H9 (cell line): ENCODE measurements at regions not wholly inside any gene's neighbourhood (a gene's known extent, or its start where the extent isn't known, plus 50 kb on each side); places are given as distances from the start of the nearest gene placed in this dataset.

Source experiments
- DNase-seq: peaks from one replicate; pipeline ENCODE4 v3.0.0-alpha.2; 2017
- H2AFZ ChIP-seq: one replicate; pipeline ENCODE4 v1.6.1; 2013; ENCODE audit warnings: mild to moderate bottlenecking, low read length, control low read depth, moderate library complexity
- H2AK5ac ChIP-seq: 2 replicates; pipeline ENCODE4 v1.6.1; 2013; ENCODE audit warnings: low read length, control low read depth, mixed read lengths; ENCODE audit not compliant: insufficient read length
- H2BK120ac ChIP-seq: one replicate; pipeline ENCODE4 v1.6.1; 2013; ENCODE audit warnings: low read depth, mild to moderate bottlenecking, low read length, control low read depth, inconsistent platforms; ENCODE audit not compliant: poor library complexity, severe bottlenecking
- H2BK12ac ChIP-seq: 2 replicates; pipeline ENCODE4 v1.6.1; 2013; ENCODE audit warnings: low read length, control low read depth, mixed read lengths, low read depth; ENCODE audit not compliant: insufficient read length
- H2BK15ac ChIP-seq: 2 replicates; pipeline ENCODE4 v1.6.1; 2013; ENCODE audit warnings: low read depth, low read length, control low read depth
- H2BK20ac ChIP-seq: one replicate; pipeline ENCODE4 v1.6.1; 2013; ENCODE audit warnings: low read depth, mild to moderate bottlenecking, low read length, control low read depth, inconsistent platforms; ENCODE audit not compliant: poor library complexity, severe bottlenecking
- H2BK5ac ChIP-seq: 2 replicates; pipeline ENCODE4 v1.6.1; 2013; ENCODE audit warnings: low read length, control low read depth, mixed read lengths; ENCODE audit not compliant: insufficient read length
- H3K14ac ChIP-seq: 2 replicates; pipeline ENCODE4 v1.6.1; 2013; ENCODE audit warnings: low read length, control low read depth; ENCODE audit not compliant: insufficient read depth
- H3K18ac ChIP-seq: 2 replicates; pipeline ENCODE4 v1.6.1; 2013; ENCODE audit warnings: low read depth, mild to moderate bottlenecking, mixed read lengths, low read length, control low read depth; ENCODE audit not compliant: insufficient read length
- H3K23ac ChIP-seq: 2 replicates; pipeline ENCODE4 v1.6.1; 2013; ENCODE audit warnings: low read length, control low read depth, mixed read lengths, low read depth; ENCODE audit not compliant: insufficient read length
- H3K23me2 ChIP-seq: 2 replicates; pipeline ENCODE4 v1.6.1; 2013; ENCODE audit warnings: low read depth, mild to moderate bottlenecking, mixed read lengths, low read length, control low read depth; ENCODE audit not compliant: insufficient read length, poor library complexity, severe bottlenecking
- H3K27ac ChIP-seq: 2 replicates; pipeline ENCODE4 v1.5.1; 2013; ENCODE audit warnings: low read length, control low read depth, mixed read lengths, low read depth; ENCODE audit not compliant: insufficient read length
- H3K27me3 ChIP-seq: 2 replicates; pipeline ENCODE4 v1.6.1; 2013; ENCODE audit warnings: low read length, control low read depth, inconsistent platforms; ENCODE audit not compliant: insufficient read depth
- H3K4ac ChIP-seq: 2 replicates; pipeline ENCODE4 v1.6.1; 2013; ENCODE audit warnings: low read depth, mild to moderate bottlenecking, control low read depth, inconsistent platforms, low read length, moderate library complexity
- H3K4me1 ChIP-seq: 2 replicates; pipeline ENCODE4 v1.6.1; 2013; ENCODE audit warnings: low read length, control low read depth, inconsistent platforms; ENCODE audit not compliant: insufficient read depth
- H3K4me2 ChIP-seq: 2 replicates; pipeline ENCODE4 v1.6.1; 2013; ENCODE audit warnings: low read length, control low read depth, mixed read lengths; ENCODE audit not compliant: insufficient read length, insufficient read depth
- H3K56ac ChIP-seq: 2 replicates; pipeline ENCODE4 v1.6.1; 2013; ENCODE audit warnings: low read depth, mild to moderate bottlenecking, mixed read lengths, low read length, control low read depth; ENCODE audit not compliant: insufficient read length
- H3K79me1 ChIP-seq: 2 replicates; pipeline ENCODE4 v1.6.1; 2013; ENCODE audit warnings: low read depth, mild to moderate bottlenecking, moderate library complexity, low read length, control low read depth, inconsistent platforms; ENCODE audit not compliant: insufficient read depth, poor library complexity, severe bottlenecking
- H3K79me2 ChIP-seq: 2 replicates; pipeline ENCODE4 v1.6.1; 2013; ENCODE audit warnings: low read length, control low read depth, inconsistent platforms; ENCODE audit not compliant: insufficient read depth
- H3K9ac ChIP-seq: 2 replicates; pipeline ENCODE4 v1.6.1; 2013; ENCODE audit warnings: low read length, control low read depth, mixed read lengths; ENCODE audit not compliant: insufficient read length; ENCODE audit errors: extremely low read depth
- H3K9me3 ChIP-seq: one replicate; pipeline ENCODE4 v1.6.1; 2013; ENCODE audit warnings: low read depth, low read length, inconsistent platforms; ENCODE audit not compliant: control insufficient read depth
- H3T11ph ChIP-seq: one replicate; pipeline ENCODE4 v1.6.1; 2013; ENCODE audit warnings: mild to moderate bottlenecking, low read length, control low read depth, inconsistent platforms
- H4K20me1 ChIP-seq: one replicate; pipeline ENCODE4 v1.6.1; 2013; ENCODE audit not compliant: control insufficient read depth, insufficient read length, insufficient read depth
- H4K5ac ChIP-seq: 2 replicates; pipeline ENCODE4 v1.6.1; 2013; ENCODE audit warnings: low read depth, mild to moderate bottlenecking, mixed read lengths, low read length, control low read depth; ENCODE audit not compliant: insufficient read length
- H4K8ac ChIP-seq: replicated peaks from 2 replicates; pipeline ENCODE4 v1.6.1; 2013; ENCODE audit warnings: low read length, control low read depth, mixed read lengths, low read depth; ENCODE audit not compliant: insufficient read length
- H4K91ac ChIP-seq: 2 replicates; pipeline ENCODE4 v1.6.1; 2013; ENCODE audit warnings: low read depth, mild to moderate bottlenecking, moderate library complexity, mixed read lengths, low read length, control low read depth; ENCODE audit not compliant: insufficient read length
- H3K27ac Mint-ChIP-seq, 3 experiments: 2 replicates in 2 of 3; 3 replicates in 1 of 3; pipeline ENCODE4 v1.8.0; 2020 to 2021; ENCODE audit warnings: mixed read lengths in 3 of 3, mild to moderate bottlenecking in 1 of 3, moderate library complexity in 1 of 3
- H3K27me3 Mint-ChIP-seq: 2 replicates; pipeline ENCODE4 v1.8.0; 2021; ENCODE audit warnings: low read depth, mild to moderate bottlenecking, moderate library complexity, mixed read lengths
- H3K36me3 Mint-ChIP-seq, 3 experiments: 2 replicates in 2 of 3; 3 replicates in 1 of 3; pipeline ENCODE4 v1.8.0; 2020 to 2021; ENCODE audit warnings: low read depth in 3 of 3, mixed read lengths in 3 of 3; ENCODE audit not compliant: insufficient read depth in 1 of 3
- H3K4me1 Mint-ChIP-seq, 2 experiments: 2 replicates each; pipeline ENCODE4 v1.8.0; 2020; ENCODE audit warnings: mixed read lengths in 2 of 2
- H3K4me3 Mint-ChIP-seq, 2 experiments: 2 replicates in 1 of 2; 3 replicates in 1 of 2; pipeline ENCODE4 v1.8.0; 2020 to 2021; ENCODE audit warnings: mild to moderate bottlenecking in 2 of 2, mixed read lengths in 2 of 2, moderate library complexity in 1 of 2
- H3K9me3 Mint-ChIP-seq, 2 experiments: 2 replicates in 1 of 2; 3 replicates in 1 of 2; pipeline ENCODE4 v1.8.0; 2020; ENCODE audit warnings: mild to moderate bottlenecking in 2 of 2, mixed read lengths in 2 of 2, moderate library complexity in 1 of 2
- WGBS: extraction: QIAGEN DNeasy Blood & Tissue Kit; methylation state at CpG from one replicate; pipeline ENCODE4 v1.1.7; 2013; ENCODE audit warnings: missing lambda C conversion rate, low lambda C conversion rate, mixed read lengths; ENCODE audit not compliant: insufficient read length; ENCODE audit errors: extremely low coverage; 5-methylcytosine and 5-hydroxymethylcytosine counted together
- TF ChIP-seq, protein P1 (sequence below): fragments of 200-600 bp; sonication (generic); conservative IDR thresholded peaks from 3 replicates; pipeline ENCODE4 v1.8.0; 2021; ENCODE audit warnings: antibody characterized with exemption, mild to moderate bottlenecking

- Histone ChIP-seq H3K79me1 (no peaks in the 10 kb centered on the region), H2BK20ac (no peak overlapping the region), H3K9me3 (no peaks in the 10 kb centered on the region), H3K27me3 (no peaks in the 10 kb centered on the region), H3K23me2 (no peaks in the 10 kb centered on the region), H3K9ac (no peak overlapping the region), H3K4ac (no peak overlapping the region), H2BK15ac (no peak overlapping the region), H3K14ac (peak overlapping the region; percentile 34; the same call in 1 of the 2 replicates), H2BK120ac (no peak overlapping the region), H3K4me2 (no peak overlapping the region), H4K5ac (no peak overlapping the region), H2BK5ac (no peak overlapping the region), H3K79me2 (no peaks in the 10 kb centered on the region), H2AFZ (no peak overlapping the region), H3K4me1 (no peaks in the 10 kb centered on the region; the same call in 1 of the 2 replicates), H3T11ph (no peak overlapping the region), H3K56ac (no peak overlapping the region), H4K91ac (no peak overlapping the region), H4K20me1 (no peaks in the 10 kb centered on the region), H2AK5ac (no peak overlapping the region), H3K27ac (no peak overlapping the region), H3K18ac (no peak overlapping the region), H3K23ac (no peak overlapping the region), H4K8ac (no peak overlapping the region), H2BK12ac (no peak overlapping the region)
- Mint-ChIP-seq H3K9me3 (peaks cover 8% of the 10 kb centered on the region in 2 experiments; a peak in 4 of 5 replicates), H3K27me3 (peaks cover 13% of the 10 kb centered on the region), H3K4me3 (no peak overlapping the region), H3K4me1 (peaks cover 35 to 37% of the 10 kb centered on the region in 2 experiments), H3K36me3 (peaks cover 0 to 4% (median 4%) of the 10 kb centered on the region in 3 experiments; a peak in 1 of 7 replicates), H3K27ac (no peak overlapping the region)
- TF ChIP-seq, protein P1, sequence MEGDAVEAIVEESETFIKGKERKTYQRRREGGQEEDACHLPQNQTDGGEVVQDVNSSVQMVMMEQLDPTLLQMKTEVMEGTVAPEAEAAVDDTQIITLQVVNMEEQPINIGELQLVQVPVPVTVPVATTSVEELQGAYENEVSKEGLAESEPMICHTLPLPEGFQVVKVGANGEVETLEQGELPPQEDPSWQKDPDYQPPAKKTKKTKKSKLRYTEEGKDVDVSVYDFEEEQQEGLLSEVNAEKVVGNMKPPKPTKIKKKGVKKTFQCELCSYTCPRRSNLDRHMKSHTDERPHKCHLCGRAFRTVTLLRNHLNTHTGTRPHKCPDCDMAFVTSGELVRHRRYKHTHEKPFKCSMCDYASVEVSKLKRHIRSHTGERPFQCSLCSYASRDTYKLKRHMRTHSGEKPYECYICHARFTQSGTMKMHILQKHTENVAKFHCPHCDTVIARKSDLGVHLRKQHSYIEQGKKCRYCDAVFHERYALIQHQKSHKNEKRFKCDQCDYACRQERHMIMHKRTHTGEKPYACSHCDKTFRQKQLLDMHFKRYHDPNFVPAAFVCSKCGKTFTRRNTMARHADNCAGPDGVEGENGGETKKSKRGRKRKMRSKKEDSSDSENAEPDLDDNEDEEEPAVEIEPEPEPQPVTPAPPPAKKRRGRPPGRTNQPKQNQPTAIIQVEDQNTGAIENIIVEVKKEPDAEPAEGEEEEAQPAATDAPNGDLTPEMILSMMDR = no peak
- no CpG with 5 or more reads among the region's 12 CpGs for WGBS
- no peak for DNase-seq
Observed at GRCh38 chr12:31227401-31227981, 98.5 kb downstream of the SINHCAF start.
